ENCODE measurements at regions not wholly inside any gene's neighbourhood (a gene's known extent, or its start where the extent isn't known, plus 50 kb on each side); places are given as distances from the start of the nearest gene placed in this dataset.

DNA sequence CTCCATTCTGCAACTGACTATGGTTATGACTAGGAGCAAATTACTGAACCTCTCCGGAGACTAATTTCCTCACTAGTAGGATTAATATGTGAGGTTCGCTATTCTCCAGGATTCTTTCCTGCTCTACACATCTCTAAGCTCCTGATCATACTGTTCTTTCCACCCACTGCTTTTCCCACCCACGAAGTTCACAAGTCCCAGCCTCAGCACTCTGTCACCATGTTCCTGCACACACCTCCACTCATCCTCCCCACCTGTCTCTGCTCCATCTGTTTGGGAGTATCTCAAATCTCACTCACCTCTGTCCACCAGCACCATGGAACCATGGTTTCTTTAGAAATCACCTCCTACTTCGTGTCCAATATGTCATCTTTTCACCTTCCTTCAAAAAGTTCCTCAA lies 185.3 kb downstream of the LRATD1 start (continued):
- TF ChIP-seq RNF2 (IDR thresholded peaks at IDR 0.05; ENCODE audit: borderline replicate concordance, low read depth, low read length, missing control alignments, poor library complexity, severe bottlenecking) (no peak), TBP (IDR thresholded peaks at IDR 0.05; ENCODE audit: low read depth, low read length) (no peak), ZNF274 (IDR thresholded peaks at IDR 0.05; ENCODE audit: borderline replicate concordance, extremely low read depth, low read length) (no peak), RFX5 (IDR thresholded peaks at IDR 0.05; ENCODE audit: borderline replicate concordance, low read depth, low read length) (no peak), SAP30 (IDR thresholded peaks at IDR 0.05; ENCODE audit: insufficient read depth, insufficient replicate concordance, low read length) (no peak), HDAC2 (IDR thresholded peaks at IDR 0.05; ENCODE audit: borderline replicate concordance in 1 of 2, low read depth in 2 of 2, low read length in 2 of 2) (no peak)
